NCI-H226 (cell line): ENCODE measurements at regions not wholly inside any gene's neighbourhood (a gene's known extent, or its start where the extent isn't known, plus 50 kb on each side); places are given as distances from the start of the nearest gene placed in this dataset.
A peak's percentile ranks its signal among the peaks of the same experiment; 100 is the strongest.

Source experiments
- DNase-seq: peaks from one replicate; pipeline ENCODE4 v3.0.0-alpha.2; 2015

GRCh38 chr4:54986095-54986846, 139.1 kb downstream of the KDR start:
- no peak for DNase-seq

GRCh38 chr4:54976682-54977081, 148.7 kb downstream of the KDR start:
- no peak for DNase-seq

- DNase-seq = no peak
Observed at GRCh38 chr4:54976031-54976430, 149.4 kb downstream of the KDR start.

GRCh38 chr4:54973784-54974183, 151.6 kb downstream of the KDR start:
- no peak for DNase-seq

GRCh38 chr4:54971474-54971950, 153.9 kb downstream of the KDR start:
- DNase-seq = peak; percentile 9

- DNase-seq = no peak
Observed at GRCh38 chr4:54967289-54967688, 158.1 kb downstream of the KDR start.

- DNase-seq = peak; percentile 4
Observed at GRCh38 chr4:54961357-54961975, 163.9 kb downstream of the KDR start.

- no peak for DNase-seq
Observed at GRCh38 chr4:54959651-54960116, 165.7 kb downstream of the KDR start.

GRCh38 chr4:54959131-54959530, 166.3 kb downstream of the KDR start:
- no peak for DNase-seq

GRCh38 chr4:54958236-54958635, 167.2 kb downstream of the KDR start:
- no peak for DNase-seq

GRCh38 chr4:54954656-54955388, 170.6 kb downstream of the KDR start:
- DNase-seq = no peak

- DNase-seq = no peak
Observed at GRCh38 chr4:54946741-54947140, 178.7 kb downstream of the KDR start.

GRCh38 chr4:54945838-54946237, 179.6 kb downstream of the KDR start:
- DNase-seq = no peak

GRCh38 chr4:54942721-54943120, 182.7 kb downstream of the KDR start:
- no peak for DNase-seq

- no peak for DNase-seq
Observed at GRCh38 chr4:54941994-54942552, 183.3 kb downstream of the KDR start.

- no peak for DNase-seq
Observed at GRCh38 chr4:54940996-54941865, 184.2 kb downstream of the KDR start.

GRCh38 chr4:54937501-54937900, 187.9 kb downstream of the KDR start:
- no peak for DNase-seq

- no peak for DNase-seq
Observed at GRCh38 chr4:54933579-54933978, 191.8 kb downstream of the KDR start.

- DNase-seq = peak; percentile 61
Observed at GRCh38 chr4:54930226-54930625, 195.2 kb downstream of the KDR start.

GRCh38 chr4:54929459-54929858, 195.9 kb downstream of the KDR start:
- DNase-seq = no peak

GRCh38 chr4:54924891-54925290, 200.5 kb downstream of the KDR start:
- DNase-seq = no peak

GRCh38 chr4:54915276-54915675, 210.1 kb downstream of the KDR start:
- no peak for DNase-seq
